ENCODE measurements at regions not wholly inside any gene's neighbourhood (a gene's known extent, or its start where the extent isn't known, plus 50 kb on each side); places are given as distances from the start of the nearest gene placed in this dataset.

DNA sequence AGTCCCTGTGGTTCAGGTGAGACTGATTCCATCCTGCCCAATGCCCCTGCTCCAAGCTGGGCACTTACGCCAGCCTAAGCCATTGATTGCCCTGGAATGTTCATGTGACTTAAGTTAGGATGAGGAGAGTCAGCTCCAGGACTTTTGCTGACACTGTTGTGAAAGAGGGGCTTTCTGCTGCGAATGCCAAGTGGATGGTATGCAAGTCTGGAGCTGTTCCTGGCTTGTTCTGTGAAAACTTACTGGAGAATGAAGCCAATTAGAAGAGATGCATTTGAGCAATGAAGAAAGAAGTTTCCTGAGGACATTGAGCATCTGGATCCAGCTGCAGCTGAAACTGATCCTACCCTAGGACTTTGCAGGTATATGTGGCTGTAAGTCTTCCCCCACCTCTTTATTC is 61.2 kb upstream of the ZFR start:
- ChIA-PET POLR2A (interaction anchor here (1.0 kb wide), 1 partner anchor 26 kb away, joined by 3 read pairs; no protein-coding TSS in a partner anchor), CTCF (interaction anchor here (0.9 kb wide), 1 partner anchor 16 kb away, joined by 3 read pairs; no protein-coding TSS in a partner anchor)

GRCh38 chr5:32504989-32505596 is 60.6 kb upstream of the ZFR start:
- ChIA-PET POLR2A (interaction anchor here (1.0 kb wide), 1 partner anchor 26 kb away, joined by 3 read pairs; no protein-coding TSS in a partner anchor), CTCF (interaction anchor here (0.9 kb wide), 1 partner anchor 15 kb away, joined by 3 read pairs; no protein-coding TSS in a partner anchor)

GRCh38 chr5:32504329-32504988 is 59.9 kb upstream of the ZFR start:
- ChIA-PET CTCF (no interaction called here), POLR2A (no interaction called here)

DNA sequence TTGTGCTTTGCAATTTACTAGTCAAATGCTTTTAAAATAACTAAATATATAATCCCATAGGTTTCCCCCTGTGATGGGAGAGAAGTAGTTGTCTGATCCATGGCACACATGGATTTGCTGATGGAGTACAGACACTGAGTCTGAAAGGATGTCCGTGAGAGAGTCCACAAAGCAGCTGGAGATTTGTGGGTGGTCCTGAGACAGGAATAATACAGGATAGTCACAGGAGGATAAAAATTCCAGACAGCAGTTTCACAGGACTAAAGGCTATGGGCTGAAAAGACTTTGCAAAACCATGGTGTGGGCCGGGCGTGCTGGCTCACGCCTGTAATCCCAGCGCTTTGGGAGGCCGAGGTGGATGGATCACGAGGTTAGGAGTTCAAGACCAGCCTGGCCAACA is 58.7 kb upstream of the ZFR start:
- ChIA-PET CTCF (interaction anchor here (0.7 to 1.0 kb wide), 2 partner anchors 13 to 421 kb away, joined by 3 to 4 read pairs; no protein-coding TSS in a partner anchor), POLR2A (no interaction called here)

- CTCF ChIA-PET = interaction anchor here (3.1 kb wide), 1 partner anchor 12 kb away, joined by 14 read pairs; no protein-coding TSS in a partner anchor
These were observed 56.8 kb upstream of the ZFR start for GRCh38 chr5:32501071-32502002.

DNA sequence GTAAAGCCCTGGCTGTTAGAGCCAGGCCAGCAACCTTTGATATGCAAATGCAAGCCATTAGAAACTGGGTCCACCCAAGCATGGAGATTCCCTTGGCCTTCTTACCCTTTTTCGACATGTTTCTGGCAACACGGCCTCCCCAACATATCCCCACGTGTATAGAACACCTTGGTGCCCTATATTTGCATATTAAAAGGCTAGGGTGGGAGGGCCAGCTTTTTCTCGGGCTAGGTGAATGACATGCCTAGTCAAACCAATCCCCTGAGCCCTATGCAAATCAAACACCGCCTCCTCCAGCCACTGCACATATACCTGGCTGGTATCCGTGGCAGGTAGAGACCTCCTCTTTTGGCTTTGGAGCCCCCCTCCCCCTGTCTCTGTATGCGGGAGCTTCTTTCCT is 55.6 kb upstream of the ZFR start:
- CTCF ChIA-PET = interaction anchor here (3.1 kb wide), 1 partner anchor 10 kb away, joined by 14 read pairs; no protein-coding TSS in a partner anchor
- POLR2A ChIA-PET = no interaction called here

More at GRCh38 chr5:32501071-32502002, 56.8 kb upstream of the ZFR start:
- POLR2A ChIA-PET = no interaction called here

DNA sequence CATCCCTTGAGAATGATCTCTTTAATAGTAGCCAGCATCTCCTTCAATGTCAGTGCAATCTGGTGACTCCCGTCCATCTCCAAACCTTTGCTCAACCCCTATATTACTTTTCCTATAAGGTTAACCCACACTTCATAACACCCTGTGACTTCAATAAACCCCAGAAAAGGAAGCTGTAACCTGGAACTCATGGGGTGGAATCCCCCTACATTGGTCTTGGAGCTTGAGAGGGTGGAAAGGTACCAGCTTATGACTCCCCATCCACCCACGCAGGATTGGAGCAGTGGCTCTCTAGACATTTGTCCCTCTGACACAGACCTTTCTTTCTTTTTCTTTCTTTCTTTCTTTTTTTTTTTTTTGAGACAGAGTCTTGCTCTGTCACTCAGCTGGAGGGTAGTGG is 54.7 kb upstream of the ZFR start:
- POLR2A ChIA-PET = interaction anchor here (0.6 kb wide), 1 partner anchor 37 kb away, joined by 7 read pairs; no protein-coding TSS in a partner anchor
- CTCF ChIA-PET = interaction anchor here (0.6 to 3.1 kb wide), 2 partner anchors 9 to 11 kb away, joined by 3 to 14 read pairs; no protein-coding TSS in a partner anchor

GRCh38 chr5:32498484-32498883 is 53.9 kb upstream of the ZFR start:
- POLR2A ChIA-PET = interaction anchor here (0.6 kb wide), 1 partner anchor 37 kb away, joined by 7 read pairs; no protein-coding TSS in a partner anchor
- CTCF ChIA-PET = interaction anchor here (0.6 to 3.1 kb wide), 2 partner anchors 9 to 11 kb away, joined by 3 to 14 read pairs; no protein-coding TSS in a partner anchor

DNA sequence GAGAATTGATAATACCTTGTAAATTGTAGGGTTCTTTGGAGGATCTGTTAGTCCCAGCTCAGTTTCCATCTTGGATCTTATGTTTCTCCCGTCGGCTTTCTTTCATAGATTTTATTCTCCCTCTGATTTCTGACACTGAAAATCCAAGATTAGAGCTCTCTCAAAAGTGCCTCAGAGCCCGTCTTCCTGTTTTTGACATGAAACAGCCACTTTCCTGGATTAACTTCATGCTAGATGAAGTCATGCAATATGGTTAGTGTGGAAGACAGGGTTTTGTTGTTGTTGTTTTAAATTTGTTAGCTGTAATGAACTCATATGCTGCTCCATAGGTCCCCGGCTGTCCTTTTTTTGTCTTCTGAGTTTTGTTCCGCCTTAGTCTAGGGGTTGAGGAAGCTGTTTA is 51.6 kb upstream of the ZFR start:
- ChIA-PET POLR2A (no interaction called here), CTCF (interaction anchor here (1.6 to 2.0 kb wide), 2 partner anchors 83 to 94 kb away, joined by 3 to 6 read pairs; no protein-coding TSS in a partner anchor)

DNA sequence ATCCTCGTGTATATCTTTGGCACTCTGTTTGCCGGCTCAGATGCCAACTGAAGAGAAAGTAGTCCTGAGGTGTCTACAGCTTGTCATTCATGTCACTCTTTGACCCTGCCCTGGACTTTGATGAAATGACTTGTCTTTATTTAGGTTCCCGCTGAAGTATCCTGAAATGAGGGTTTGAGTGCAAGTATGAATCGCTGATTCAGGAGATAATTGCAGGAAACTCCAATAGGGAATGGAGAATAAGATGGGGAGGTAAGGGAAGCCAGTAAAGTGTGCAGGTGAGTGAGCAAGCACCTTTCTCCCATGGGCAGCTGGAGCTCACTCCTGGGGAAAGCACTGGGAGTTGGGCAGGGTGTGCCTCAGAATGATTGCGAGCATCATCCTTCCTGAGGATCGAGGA is 50.3 kb upstream of the ZFR start:
- ChIA-PET CTCF (interaction anchor here (0.6 to 1.6 kb wide), 4 partner anchors 27 to 237 kb away, joined by 3 to 4 read pairs (median 4); no protein-coding TSS in a partner anchor), POLR2A (no interaction called here)

Measured in activated CD8-positive, alpha-beta memory T cell treated with anti-CD3 and anti-CD28 coated beads for 36 hours (primary cell).